ENCODE measurements at regions not wholly inside any gene's neighbourhood (a gene's known extent, or its start where the extent isn't known, plus 50 kb on each side); places are given as distances from the start of the nearest gene placed in this dataset.

GRCh38 chr6:138689849-138690248, 83.7 kb upstream of the CCDC28A start:
- TF ChIP-seq CTCF (conservative IDR thresholded peaks at IDR 0.05; ENCODE audit: low read length) (no peak), EZH2phosphoT487 (IDR thresholded peaks at IDR 0.05; ENCODE audit: borderline replicate concordance) (no peak)

Data from Loucy (cell line).